Smooth muscle cell (in vitro differentiated cells): ENCODE measurements at regions not wholly inside any gene's neighbourhood (a gene's known extent, or its start where the extent isn't known, plus 50 kb on each side); places are given as distances from the start of the nearest gene placed in this dataset.

Source experiments
- DNase-seq: peaks from one replicate; lab custom pipeline; 2025; ENCODE audit not compliant: unreplicated experiment; lab: John Stamatoyannopoulos, UW
- H2AFZ ChIP-seq: fragments of 200-600 bp; sonication (generic); 2 replicates; pipeline ENCODE4 v1.6.0; 2016; ENCODE audit warnings: antibody characterized with exemption, low read depth, mild to moderate bottlenecking
- H3F3A ChIP-seq: fragments of 200-600 bp; sonication (generic); 2 replicates; pipeline ENCODE4 v1.6.0; 2017; ENCODE audit warnings: antibody characterized with exemption, low read depth
- H3K27ac ChIP-seq: fragments of 200-600 bp; sonication (generic); 2 replicates; pipeline ENCODE4 v1.5.1; 2016; ENCODE audit warnings: low read depth, mild to moderate bottlenecking
- H3K27me3 ChIP-seq: fragments of 200-600 bp; sonication (generic); 2 replicates; pipeline ENCODE4 v1.6.1; 2016; ENCODE audit warnings: low read depth, mild to moderate bottlenecking
- H3K36me3 ChIP-seq: fragments of 200-600 bp; sonication (generic); 2 replicates; pipeline ENCODE4 v1.5.1; 2016; ENCODE audit warnings: low read depth
- H3K4me1 ChIP-seq: fragments of 200-600 bp; sonication (generic); 2 replicates; pipeline ENCODE4 v1.5.1; 2016; ENCODE audit warnings: low read depth
- H3K4me2 ChIP-seq: fragments of 200-600 bp; sonication (generic); 2 replicates; pipeline ENCODE4 v1.6.0; 2016; ENCODE audit warnings: mild to moderate bottlenecking
- H3K4me3 ChIP-seq: fragments of 200-600 bp; sonication (generic); 2 replicates; pipeline ENCODE4 v1.5.1; 2016; ENCODE audit warnings: mild to moderate bottlenecking
- H3K79me2 ChIP-seq: fragments of 200-600 bp; sonication (generic); 2 replicates; pipeline ENCODE4 v1.6.0; 2016; ENCODE audit warnings: low read depth, mild to moderate bottlenecking
- H3K9ac ChIP-seq: fragments of 200-600 bp; sonication (generic); 2 replicates; pipeline ENCODE4 v1.6.0; 2016; ENCODE audit warnings: low read depth
- H3K9me3 ChIP-seq: fragments of 200-600 bp; sonication (generic); replicated peaks from 2 replicates; pipeline ENCODE4 v1.5.1; 2016; ENCODE audit warnings: low read depth
- H4K20me1 ChIP-seq: fragments of 200-600 bp; sonication (generic); 2 replicates; pipeline ENCODE4 v1.6.0; 2016; ENCODE audit warnings: low read depth
- WGBS: methylation state at CpG from one replicate; pipeline ENCODE4 v1.1.7; 2016; ENCODE audit warnings: low lambda C conversion rate; 5-methylcytosine and 5-hydroxymethylcytosine counted together
- TF ChIP-seq, protein P1 (sequence below): fragments of 200-600 bp; sonication (generic); IDR thresholded peaks from 2 replicates; pipeline ENCODE4 v1.5.1; 2017; ENCODE audit warnings: borderline replicate concordance, mild to moderate bottlenecking, antibody characterized with exemption; ENCODE audit not compliant: insufficient read depth, poor library complexity, severe bottlenecking

DNA sequence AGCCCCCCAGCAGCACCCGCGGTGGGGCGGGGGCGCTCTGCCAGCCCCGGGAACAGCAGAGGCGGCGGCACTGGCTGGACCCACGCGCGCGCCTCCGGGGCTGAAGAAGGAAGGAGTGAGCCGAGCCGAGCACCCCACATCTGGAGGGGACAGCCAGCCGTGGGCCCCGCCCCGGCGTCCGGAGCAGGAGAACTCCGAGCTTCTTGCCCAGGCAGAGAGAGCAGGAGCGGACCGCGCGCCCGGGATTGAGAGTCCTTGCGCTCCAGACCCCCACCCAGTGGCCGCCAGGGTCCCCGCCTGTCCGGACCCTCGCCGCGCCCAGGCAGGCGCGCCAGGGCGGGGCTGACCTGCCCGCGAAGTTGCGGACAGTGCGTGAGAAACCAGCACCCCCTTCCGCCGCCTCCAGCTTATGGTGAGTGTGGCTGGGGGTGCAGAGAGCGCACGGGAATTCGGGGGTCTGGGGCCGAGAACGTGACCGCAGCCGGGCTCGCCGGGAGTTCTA lies 921.9 kb upstream of the EEF2KMT start:
- no peak for DNase-seq
- WGBS: 4% methylated on average over 45 of the region's 50 CpGs
- Histone ChIP-seq H3F3A (no peaks in the 10 kb centered on the region), H3K9ac (no peak overlapping the region), H3K4me1 (no peaks in the 10 kb centered on the region), H3K27me3 (peaks cover 70% of the 10 kb centered on the region), H4K20me1 (no peaks in the 10 kb centered on the region), H3K27ac (no peak overlapping the region), H2AFZ (no peak overlapping the region), H3K36me3 (no peaks in the 10 kb centered on the region), H3K79me2 (no peaks in the 10 kb centered on the region), H3K4me2 (no peak overlapping the region), H3K9me3 (no peaks in the 10 kb centered on the region), H3K4me3 (no peak overlapping the region)
- TF ChIP-seq, protein P1, sequence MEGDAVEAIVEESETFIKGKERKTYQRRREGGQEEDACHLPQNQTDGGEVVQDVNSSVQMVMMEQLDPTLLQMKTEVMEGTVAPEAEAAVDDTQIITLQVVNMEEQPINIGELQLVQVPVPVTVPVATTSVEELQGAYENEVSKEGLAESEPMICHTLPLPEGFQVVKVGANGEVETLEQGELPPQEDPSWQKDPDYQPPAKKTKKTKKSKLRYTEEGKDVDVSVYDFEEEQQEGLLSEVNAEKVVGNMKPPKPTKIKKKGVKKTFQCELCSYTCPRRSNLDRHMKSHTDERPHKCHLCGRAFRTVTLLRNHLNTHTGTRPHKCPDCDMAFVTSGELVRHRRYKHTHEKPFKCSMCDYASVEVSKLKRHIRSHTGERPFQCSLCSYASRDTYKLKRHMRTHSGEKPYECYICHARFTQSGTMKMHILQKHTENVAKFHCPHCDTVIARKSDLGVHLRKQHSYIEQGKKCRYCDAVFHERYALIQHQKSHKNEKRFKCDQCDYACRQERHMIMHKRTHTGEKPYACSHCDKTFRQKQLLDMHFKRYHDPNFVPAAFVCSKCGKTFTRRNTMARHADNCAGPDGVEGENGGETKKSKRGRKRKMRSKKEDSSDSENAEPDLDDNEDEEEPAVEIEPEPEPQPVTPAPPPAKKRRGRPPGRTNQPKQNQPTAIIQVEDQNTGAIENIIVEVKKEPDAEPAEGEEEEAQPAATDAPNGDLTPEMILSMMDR: no peak

DNA sequence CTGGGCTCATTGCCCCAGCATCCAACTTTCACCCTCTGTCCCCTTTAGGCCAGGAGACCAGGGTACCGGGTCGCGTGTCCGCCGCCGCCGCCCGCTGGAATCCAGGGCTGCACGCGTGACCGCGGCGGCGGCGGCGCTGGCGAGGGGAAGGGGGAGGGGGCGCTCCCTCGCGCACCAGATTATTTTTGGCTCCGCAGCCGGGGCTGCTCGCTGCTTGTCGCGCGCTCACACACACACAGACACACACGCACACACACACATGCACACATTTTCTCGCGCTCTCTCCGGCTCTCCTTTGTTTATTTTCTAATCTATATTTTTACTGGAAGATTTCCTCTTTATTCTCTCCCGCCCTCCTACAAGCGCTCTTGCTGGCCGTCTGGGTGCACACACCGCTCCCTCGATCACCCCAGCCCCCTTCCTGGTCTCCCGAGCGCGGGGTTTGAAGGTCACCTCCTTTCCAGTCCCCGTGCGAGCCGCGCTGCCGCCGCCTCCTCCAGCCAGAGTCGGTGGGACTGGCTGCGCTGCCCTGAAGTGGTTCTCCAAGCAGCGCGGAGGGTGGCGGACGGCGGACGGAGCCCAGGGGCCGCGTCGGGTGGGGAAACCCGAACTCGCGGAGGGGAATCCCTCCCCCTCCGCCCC lies 921.4 kb upstream of the EEF2KMT start:
- Histone ChIP-seq H3F3A (no peaks in the 10 kb centered on the region), H3K9ac (no peak overlapping the region), H3K79me2 (no peaks in the 10 kb centered on the region), H2AFZ (no peak overlapping the region), H3K27me3 (peaks cover 70% of the 10 kb centered on the region), H3K4me1 (no peaks in the 10 kb centered on the region), H3K4me3 (no peak overlapping the region), H3K36me3 (no peaks in the 10 kb centered on the region), H3K4me2 (no peak overlapping the region), H3K9me3 (no peaks in the 10 kb centered on the region), H3K27ac (no peak overlapping the region), H4K20me1 (no peaks in the 10 kb centered on the region)
- 3% methylated on average over 39 of the region's 59 CpGs for WGBS
- TF ChIP-seq, protein P1: no peak
- DNase-seq: no peak

DNA sequence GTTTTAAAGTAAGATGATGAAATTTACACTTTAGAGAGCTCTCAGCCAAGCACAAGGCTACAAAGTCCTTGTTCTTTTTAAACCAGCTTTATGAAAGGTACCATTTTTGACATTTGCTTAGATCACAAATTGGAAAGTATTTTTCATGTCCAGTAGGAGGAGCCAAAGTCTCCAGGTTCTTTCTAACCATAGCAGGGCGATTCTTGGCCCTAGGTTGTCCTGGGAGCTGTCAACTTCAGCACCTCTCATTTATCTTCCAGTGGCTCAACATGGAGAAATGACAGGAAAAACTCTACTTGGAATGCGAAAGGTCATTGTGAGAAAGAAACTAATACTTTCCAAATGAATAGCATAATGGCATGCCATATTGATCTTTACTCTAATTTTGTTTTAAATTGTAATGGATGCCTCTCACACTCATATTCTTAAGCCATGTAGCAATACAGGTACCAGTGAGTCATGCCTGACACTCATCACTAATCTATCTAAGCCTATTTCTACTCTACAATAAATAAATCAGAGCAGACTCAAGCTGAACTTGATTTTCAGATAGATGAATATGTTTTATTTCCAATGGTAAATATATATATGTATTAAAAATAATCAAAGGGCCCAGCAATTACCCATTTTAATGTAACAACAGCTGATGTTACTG lies 919.1 kb upstream of the EEF2KMT start:
- no peak overlapping the region for H3K4me3 ChIP-seq
- H2AFZ ChIP-seq: no peak overlapping the region
- no peaks in the 10 kb centered on the region for H3K36me3 ChIP-seq
- WGBS: 16% methylated on average over 2 of the region's 2 CpGs
- H3F3A ChIP-seq: no peaks in the 10 kb centered on the region
- no peak overlapping the region for H3K9ac ChIP-seq
- H4K20me1 ChIP-seq: no peaks in the 10 kb centered on the region
- H3K9me3 ChIP-seq: no peaks in the 10 kb centered on the region
- no peak overlapping the region for H3K27ac ChIP-seq
- no peak for DNase-seq
- TF ChIP-seq, protein P1: peak; percentile 52
- H3K4me2 ChIP-seq: no peak overlapping the region
- H3K4me1 ChIP-seq: no peaks in the 10 kb centered on the region
- peaks cover 58% of the 10 kb centered on the region for H3K27me3 ChIP-seq
- no peaks in the 10 kb centered on the region for H3K79me2 ChIP-seq
